ENCODE measurements at regions not wholly inside any gene's neighbourhood (a gene's known extent, or its start where the extent isn't known, plus 50 kb on each side); places are given as distances from the start of the nearest gene placed in this dataset.
"Not testable (repeated sequence)": the region's sequence is repeated elsewhere in the genome, so short reads cannot be mapped to it uniquely, and the experiment has no call there.

DNA sequence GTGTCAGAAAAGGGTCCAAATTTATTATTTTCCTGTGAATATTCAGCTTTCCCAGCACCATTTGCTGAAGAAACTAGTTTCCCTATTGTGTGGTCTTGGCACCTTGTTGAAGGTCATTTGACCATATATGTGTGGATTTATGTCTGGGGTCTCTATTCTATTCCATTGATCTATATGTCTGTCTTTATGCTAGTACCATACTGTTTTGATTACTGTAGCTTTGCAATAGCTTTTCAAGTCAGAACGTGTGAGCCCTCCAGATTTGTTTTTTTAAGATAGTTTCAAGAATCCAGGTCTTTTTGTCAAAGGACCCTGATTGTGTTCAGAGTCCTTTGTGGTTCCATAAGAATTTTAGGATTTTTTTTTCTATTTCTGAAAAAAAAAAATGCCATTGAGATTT, 79.0 kb upstream of the WAC start:
- Histone ChIP-seq H3K9ac (ENCODE audit: low read depth, low read length, poor library complexity, severe bottlenecking) (no peak overlapping the region), H4K20me1 (ENCODE audit: insufficient read depth, low read length, poor library complexity, severe bottlenecking) (no peaks in the 10 kb centered on the region), H3K9me3 (ENCODE audit: insufficient read depth, low read depth, low read length) (no peaks in the 10 kb centered on the region), H3K36me3 (ENCODE audit: insufficient read depth, low read length) (no peaks in the 10 kb centered on the region), H3K27me3 (ENCODE audit: insufficient read depth, low read length, poor library complexity, severe bottlenecking) (no peaks in the 10 kb centered on the region), H3K4me3 (ENCODE audit: low read length, poor library complexity, severe bottlenecking) (no peak overlapping the region), H3K4me2 (ENCODE audit: low read depth, low read length, poor library complexity, severe bottlenecking) (no peak overlapping the region), H3K79me2 (ENCODE audit: insufficient read depth, low read length) (no peaks in the 10 kb centered on the region), H3K9me2 (replicated peaks; ENCODE audit: low read depth, low read length) (no peaks in the 10 kb centered on the region), H3F3A (ENCODE audit: low read depth) (no peaks in the 10 kb centered on the region), H2AFZ (ENCODE audit: low read length) (no peak overlapping the region), H3K4me1 (ENCODE audit: insufficient read depth, low read length, poor library complexity, severe bottlenecking) (no peaks in the 10 kb centered on the region)
- TF ChIP-seq, protein P1, sequence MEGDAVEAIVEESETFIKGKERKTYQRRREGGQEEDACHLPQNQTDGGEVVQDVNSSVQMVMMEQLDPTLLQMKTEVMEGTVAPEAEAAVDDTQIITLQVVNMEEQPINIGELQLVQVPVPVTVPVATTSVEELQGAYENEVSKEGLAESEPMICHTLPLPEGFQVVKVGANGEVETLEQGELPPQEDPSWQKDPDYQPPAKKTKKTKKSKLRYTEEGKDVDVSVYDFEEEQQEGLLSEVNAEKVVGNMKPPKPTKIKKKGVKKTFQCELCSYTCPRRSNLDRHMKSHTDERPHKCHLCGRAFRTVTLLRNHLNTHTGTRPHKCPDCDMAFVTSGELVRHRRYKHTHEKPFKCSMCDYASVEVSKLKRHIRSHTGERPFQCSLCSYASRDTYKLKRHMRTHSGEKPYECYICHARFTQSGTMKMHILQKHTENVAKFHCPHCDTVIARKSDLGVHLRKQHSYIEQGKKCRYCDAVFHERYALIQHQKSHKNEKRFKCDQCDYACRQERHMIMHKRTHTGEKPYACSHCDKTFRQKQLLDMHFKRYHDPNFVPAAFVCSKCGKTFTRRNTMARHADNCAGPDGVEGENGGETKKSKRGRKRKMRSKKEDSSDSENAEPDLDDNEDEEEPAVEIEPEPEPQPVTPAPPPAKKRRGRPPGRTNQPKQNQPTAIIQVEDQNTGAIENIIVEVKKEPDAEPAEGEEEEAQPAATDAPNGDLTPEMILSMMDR (conservative IDR thresholded peaks at IDR 0.05; ENCODE audit: low read length) = no peak
- no peak for TF ChIP-seq EZH2phosphoT487 (IDR thresholded peaks at IDR 0.05; ENCODE audit: borderline replicate concordance)

DNA sequence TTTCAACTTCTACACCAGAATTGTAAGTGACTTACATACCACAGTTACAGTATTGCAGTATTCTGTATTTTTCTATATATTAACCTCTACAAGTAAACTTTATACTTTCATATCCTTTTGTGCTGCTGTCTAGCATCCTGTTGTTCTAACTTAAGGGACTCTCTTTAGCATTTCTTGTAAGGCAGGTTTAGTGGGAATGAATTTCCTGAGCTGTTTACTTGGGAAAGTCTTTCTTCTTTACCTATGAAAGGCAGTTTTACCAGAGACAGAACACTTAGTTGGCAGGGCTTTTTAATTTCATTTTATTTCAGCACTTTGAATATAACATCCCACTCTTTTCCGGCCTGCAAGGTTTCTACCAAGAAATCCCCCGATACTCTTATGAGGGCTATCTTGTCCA, 75.8 kb upstream of the WAC start:
- Histone ChIP-seq H3K4me2 (ENCODE audit: low read depth, low read length, poor library complexity, severe bottlenecking) (no peak overlapping the region), H3K27me3 (ENCODE audit: insufficient read depth, low read length, poor library complexity, severe bottlenecking) (no peaks in the 10 kb centered on the region), H3K9ac (ENCODE audit: low read depth, low read length, poor library complexity, severe bottlenecking) (no peak overlapping the region), H2AFZ (ENCODE audit: low read length) (no peak overlapping the region), H3K36me3 (ENCODE audit: insufficient read depth, low read length) (no peaks in the 10 kb centered on the region), H3K9me2 (replicated peaks; ENCODE audit: low read depth, low read length) (no peaks in the 10 kb centered on the region), H3K79me2 (ENCODE audit: insufficient read depth, low read length) (no peaks in the 10 kb centered on the region), H3K4me3 (ENCODE audit: low read length, poor library complexity, severe bottlenecking) (no peak overlapping the region), H3K9me3 (ENCODE audit: insufficient read depth, low read depth, low read length) (no peaks in the 10 kb centered on the region), H3F3A (ENCODE audit: low read depth) (no peaks in the 10 kb centered on the region), H3K4me1 (ENCODE audit: insufficient read depth, low read length, poor library complexity, severe bottlenecking) (no peaks in the 10 kb centered on the region), H4K20me1 (ENCODE audit: insufficient read depth, low read length, poor library complexity, severe bottlenecking) (no peaks in the 10 kb centered on the region)
- TF ChIP-seq EZH2phosphoT487 (IDR thresholded peaks at IDR 0.05; ENCODE audit: borderline replicate concordance) = no peak

DNA sequence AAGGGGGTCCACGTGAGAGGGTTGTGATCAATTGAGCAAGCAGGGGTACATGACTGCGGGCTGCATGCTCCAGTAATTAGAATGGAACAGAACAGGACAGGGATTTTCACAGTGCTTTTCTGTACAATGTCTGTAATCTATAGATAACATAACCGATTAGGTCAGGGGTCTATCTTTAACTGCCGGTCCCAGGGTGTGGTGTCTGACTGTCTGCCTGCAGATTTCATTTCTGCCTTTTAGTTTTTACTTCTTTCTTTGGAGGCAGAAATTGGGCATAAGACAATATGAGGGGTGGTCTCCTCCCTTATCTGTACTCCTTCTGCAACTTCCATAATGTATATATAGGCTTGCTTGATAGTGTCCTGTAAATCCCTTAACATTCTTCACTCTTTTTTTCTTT, 75.0 kb upstream of the WAC start:
- not testable (repeated sequence) for H3F3A ChIP-seq (ENCODE audit: low read depth); H3K4me3 ChIP-seq (ENCODE audit: low read length, poor library complexity, severe bottlenecking)

DNA sequence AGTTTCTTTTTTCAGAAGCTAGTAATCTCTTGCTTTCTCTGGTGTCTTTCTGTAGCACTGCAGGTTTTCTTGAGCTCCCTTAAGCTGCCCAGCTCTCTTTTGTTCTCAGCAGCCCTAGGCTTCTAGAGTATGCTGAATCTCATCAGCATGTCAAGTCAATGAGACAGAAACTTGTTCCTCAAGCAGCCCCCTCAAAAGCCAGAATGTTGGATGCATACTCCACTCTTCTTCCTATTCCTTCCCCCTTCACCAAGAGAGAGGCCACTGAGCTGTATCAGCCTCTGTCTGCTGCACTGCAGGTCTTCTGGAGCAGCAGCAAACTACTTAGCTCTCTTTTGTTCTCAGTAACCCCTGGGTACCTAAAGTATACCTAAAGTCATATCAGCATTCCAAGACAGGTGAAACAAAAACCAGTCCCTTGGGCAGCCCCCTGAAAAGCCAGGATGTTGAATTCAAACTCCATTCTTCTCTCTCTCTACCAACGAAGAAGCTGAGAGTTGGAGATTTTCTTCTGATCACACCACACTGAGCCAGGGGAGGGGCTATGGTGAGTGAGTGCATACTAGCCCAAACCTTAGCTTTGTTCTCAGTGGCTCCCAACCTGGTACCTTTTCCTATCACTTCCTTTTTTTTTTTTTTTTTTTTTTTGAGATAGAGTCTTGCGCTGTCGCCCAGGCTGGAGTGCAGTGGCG, 73.3 kb upstream of the WAC start:
- H3K4me1 ChIP-seq (ENCODE audit: insufficient read depth, low read length, poor library complexity, severe bottlenecking) = no peaks in the 10 kb centered on the region
- H3K4me2 ChIP-seq (ENCODE audit: low read depth, low read length, poor library complexity, severe bottlenecking) = no peak overlapping the region
- H3F3A ChIP-seq (ENCODE audit: low read depth) = no peaks in the 10 kb centered on the region
- H3K9me3 ChIP-seq (ENCODE audit: insufficient read depth, low read depth, low read length) = no peaks in the 10 kb centered on the region
- H3K9ac ChIP-seq (ENCODE audit: low read depth, low read length, poor library complexity, severe bottlenecking) = no peak overlapping the region
- H2AFZ ChIP-seq (ENCODE audit: low read length) = no peak overlapping the region
- H3K4me3 ChIP-seq (ENCODE audit: low read length, poor library complexity, severe bottlenecking) = no peak overlapping the region
- H3K27me3 ChIP-seq (ENCODE audit: insufficient read depth, low read length, poor library complexity, severe bottlenecking) = no peaks in the 10 kb centered on the region
- H3K79me2 ChIP-seq (ENCODE audit: insufficient read depth, low read length) = no peaks in the 10 kb centered on the region
- no peaks in the 10 kb centered on the region for H3K9me2 ChIP-seq (replicated peaks; ENCODE audit: low read depth, low read length)
- TF ChIP-seq EZH2phosphoT487 (IDR thresholded peaks at IDR 0.05; ENCODE audit: borderline replicate concordance) = no peak
- TF ChIP-seq, protein P1 (conservative IDR thresholded peaks at IDR 0.05; ENCODE audit: low read length) = no peak
- H4K20me1 ChIP-seq (ENCODE audit: insufficient read depth, low read length, poor library complexity, severe bottlenecking) = no peaks in the 10 kb centered on the region
- H3K36me3 ChIP-seq (ENCODE audit: insufficient read depth, low read length) = no peaks in the 10 kb centered on the region

More for the DNA sequence above, 75.0 kb upstream of the WAC start:
- not testable (repeated sequence) for H4K20me1 ChIP-seq (ENCODE audit: insufficient read depth, low read length, poor library complexity, severe bottlenecking); H3K4me1 ChIP-seq (ENCODE audit: insufficient read depth, low read length, poor library complexity, severe bottlenecking); H2AFZ ChIP-seq (ENCODE audit: low read length); H3K9ac ChIP-seq (ENCODE audit: low read depth, low read length, poor library complexity, severe bottlenecking); H3K9me3 ChIP-seq (ENCODE audit: insufficient read depth, low read depth, low read length); H3K36me3 ChIP-seq (ENCODE audit: insufficient read depth, low read length); H3K79me2 ChIP-seq (ENCODE audit: insufficient read depth, low read length); H3K27me3 ChIP-seq (ENCODE audit: insufficient read depth, low read length, poor library complexity, severe bottlenecking); H3K9me2 ChIP-seq (replicated peaks; ENCODE audit: low read depth, low read length); H3K4me2 ChIP-seq (ENCODE audit: low read depth, low read length, poor library complexity, severe bottlenecking)

Measured in Loucy (cell line).